Neural cell (in vitro differentiated cells): ENCODE measurements at regions not wholly inside any gene's neighbourhood (a gene's known extent, or its start where the extent isn't known, plus 50 kb on each side); places are given as distances from the start of the nearest gene placed in this dataset.
"Not testable (repeated sequence)": the region's sequence is repeated elsewhere in the genome, so short reads cannot be mapped to it uniquely, and the experiment has no call there.

Experiments used
- H2AFZ ChIP-seq: fragments of 200-600, 300-800 bp; sonication (generic), shearing (Covaris generic); 2 replicates; pipeline ENCODE4 v1.6.0; 2014; ENCODE audit warnings: low read depth, mild to moderate bottlenecking, antibody characterized with exemption, low read length, moderate library complexity
- H3F3A ChIP-seq: fragments of 200-600 bp; shearing (Covaris generic); 2 replicates; pipeline ENCODE4 v1.6.1; 2016; ENCODE audit warnings: mild to moderate bottlenecking, moderate library complexity, mixed read lengths, antibody characterized with exemption, low read length; ENCODE audit not compliant: insufficient read depth, poor library complexity, severe bottlenecking
- H3K27ac ChIP-seq: fragments of 200-600, 300-800 bp; sonication (generic), shearing (Covaris generic); 2 replicates; pipeline ENCODE4 v1.5.1; 2014; ENCODE audit warnings: mild to moderate bottlenecking, low read length, moderate library complexity
- H3K27me3 ChIP-seq: fragments of 300-800, 200-600 bp; sonication (generic), shearing (Covaris generic); 2 replicates; pipeline ENCODE4 v1.6.0; 2014; ENCODE audit warnings: mild to moderate bottlenecking, low read depth, low read length, moderate library complexity; ENCODE audit not compliant: insufficient read depth
- H3K36me3 ChIP-seq: fragments of 300-800, 200-600 bp; sonication (generic), shearing (Covaris generic); 2 replicates; pipeline ENCODE4 v1.5.1; 2014; ENCODE audit warnings: mild to moderate bottlenecking, antibody characterized with exemption, low read length, moderate library complexity; ENCODE audit not compliant: insufficient read depth
- H3K4me2 ChIP-seq: fragments of 300-800, 200-600 bp; sonication (generic), shearing (Covaris generic); 2 replicates; pipeline ENCODE4 v1.6.0; 2014; ENCODE audit warnings: mild to moderate bottlenecking, low read length
- H3K4me3 ChIP-seq: fragments of 300-800, 200-600 bp; sonication (generic), shearing (Covaris generic); 2 replicates; pipeline ENCODE4 v1.5.1; 2014; ENCODE audit warnings: mild to moderate bottlenecking, low read length, moderate library complexity
- H3K79me2 ChIP-seq: fragments of 200-600 bp; shearing (Covaris generic); replicated peaks from 2 replicates; pipeline ENCODE4 v1.6.0; 2014; ENCODE audit warnings: mild to moderate bottlenecking, low read length, moderate library complexity; ENCODE audit not compliant: insufficient read depth
- H3K9ac ChIP-seq: fragments of 300-800, 200-600 bp; sonication (generic), shearing (Covaris generic); 2 replicates; pipeline ENCODE4 v1.6.1; 2016; ENCODE audit warnings: mild to moderate bottlenecking, low read length, mixed read lengths
- H3K9me2 ChIP-seq: fragments of 200-600 bp; shearing (Covaris generic); 2 replicates; pipeline ENCODE4 v1.6.1; 2016; ENCODE audit warnings: mild to moderate bottlenecking, low read length, mixed read lengths; ENCODE audit not compliant: insufficient read depth
- H3K9me3 ChIP-seq: fragments of 200-600, 300-800 bp; sonication (generic), shearing (Covaris generic); 2 replicates; pipeline ENCODE4 v1.6.1; 2016; ENCODE audit warnings: mild to moderate bottlenecking, mixed run types, low read length, moderate library complexity, mixed read lengths
- H4K20me1 ChIP-seq: fragments of 200-600 bp; shearing (Covaris generic); 2 replicates; pipeline ENCODE4 v1.6.1; 2016; ENCODE audit warnings: mild to moderate bottlenecking, mixed run types; ENCODE audit not compliant: insufficient read depth

GRCh38 chr2:91446915-91447314 is 2755.4 kb downstream of the RPIA start:
- H4K20me1 ChIP-seq, result not testable (repeated sequence)

GRCh38 chr2:91447508-91447907 is 2756.0 kb downstream of the RPIA start:
- H3K9me3 ChIP-seq, H3K27ac ChIP-seq, H3K27me3 ChIP-seq, H3K9ac ChIP-seq, H4K20me1 ChIP-seq, H3K4me3 ChIP-seq, H3K36me3 ChIP-seq, H3K9me2 ChIP-seq, H3K79me2 ChIP-seq, H3K4me2 ChIP-seq, H3F3A ChIP-seq, H2AFZ ChIP-seq: not testable (repeated sequence)

More at GRCh38 chr2:91446915-91447314, 2755.4 kb downstream of the RPIA start:
- H3K9me3 ChIP-seq, H3F3A ChIP-seq, H3K27me3 ChIP-seq, H2AFZ ChIP-seq, H3K4me3 ChIP-seq, H3K4me2 ChIP-seq, H3K9ac ChIP-seq, H3K79me2 ChIP-seq, H3K9me2 ChIP-seq, H3K27ac ChIP-seq, H3K36me3 ChIP-seq: not testable (repeated sequence)

GRCh38 chr2:91462292-91462691 is 2770.8 kb downstream of the RPIA start:
- H3K36me3 ChIP-seq, H3F3A ChIP-seq, H2AFZ ChIP-seq, H4K20me1 ChIP-seq, H3K9me3 ChIP-seq, H3K4me2 ChIP-seq, H3K9ac ChIP-seq, H3K4me3 ChIP-seq, H3K27ac ChIP-seq, H3K9me2 ChIP-seq, H3K27me3 ChIP-seq, H3K79me2 ChIP-seq: not testable (repeated sequence)

GRCh38 chr2:91463007-91463406 is 2771.5 kb downstream of the RPIA start:
- not testable (repeated sequence) for H3F3A ChIP-seq, H3K36me3 ChIP-seq, H3K9ac ChIP-seq, H3K27me3 ChIP-seq, H3K79me2 ChIP-seq, H3K9me2 ChIP-seq, H4K20me1 ChIP-seq, H2AFZ ChIP-seq, H3K4me2 ChIP-seq, H3K9me3 ChIP-seq, H3K4me3 ChIP-seq, H3K27ac ChIP-seq

GRCh38 chr2:91466780-91467363 is 2775.4 kb downstream of the RPIA start:
- not testable (repeated sequence) for H3K27me3 ChIP-seq, H3K4me3 ChIP-seq

GRCh38 chr2:91476244-91476935 is 2784.9 kb downstream of the RPIA start:
- not testable (repeated sequence) for H3K27ac ChIP-seq, H4K20me1 ChIP-seq, H3K79me2 ChIP-seq, H2AFZ ChIP-seq, H3F3A ChIP-seq, H3K9me3 ChIP-seq, H3K9ac ChIP-seq, H3K4me3 ChIP-seq, H3K4me2 ChIP-seq, H3K9me2 ChIP-seq, H3K36me3 ChIP-seq
- peaks cover 33% of the 10 kb centered on the region for H3K27me3 ChIP-seq

More at GRCh38 chr2:91466780-91467363, 2775.4 kb downstream of the RPIA start:
- H3K9me3 ChIP-seq, H4K20me1 ChIP-seq, H3K27ac ChIP-seq, H3K79me2 ChIP-seq, H3K4me2 ChIP-seq, H3K9me2 ChIP-seq, H3F3A ChIP-seq, H3K9ac ChIP-seq, H3K36me3 ChIP-seq, H2AFZ ChIP-seq: not testable (repeated sequence)
